ENCODE measurements at regions not wholly inside any gene's neighbourhood (a gene's known extent, or its start where the extent isn't known, plus 50 kb on each side); places are given as distances from the start of the nearest gene placed in this dataset.

GRCh38 chrX:75638332-75638731, 115.5 kb upstream of the ZDHHC15 start (continued):
- TF ChIP-seq EHMT2 (IDR thresholded peaks at IDR 0.05) (no peak), NRF1 (conservative IDR thresholded peaks at IDR 0.05 in 1 of 2, IDR thresholded peaks at IDR 0.05 in 1 of 2) (no peak)

- ChIA-PET CTCF (ENCODE audit: low intra/inter-chr PET ratio) (no interaction called here), POLR2A (no interaction called here)
- Histone ChIP-seq H3K9ac (ENCODE audit: insufficient read depth in 1 of 2, low read depth in 2 of 2, low read length in 2 of 2) (no peak overlapping the region), H4K20me1 (replicated peaks; ENCODE audit: control insufficient read depth, insufficient read depth, low read length) (no peaks in the 10 kb centered on the region), H3K9me3 (replicated peaks; ENCODE audit: control insufficient read depth, insufficient read depth, low read depth, low read length) (no peaks in the 10 kb centered on the region), H3K27ac (ENCODE audit: extremely low read depth, low read depth, low read length) (no peak overlapping the region), H2AFZ (ENCODE audit: low read depth, low read length) (no peak overlapping the region), H3K4me1 (replicated peaks in 1 of 2; ENCODE audit: control insufficient read depth in 2 of 2, insufficient read depth in 2 of 2, low read length in 2 of 2) (no peaks in the 10 kb centered on the region), H3K4me2 (ENCODE audit: insufficient read depth, low read length) (no peak overlapping the region), H3K9me1 (ENCODE audit: control insufficient read depth, insufficient read depth, low read length) (no peaks in the 10 kb centered on the region), H3K27me3 (ENCODE audit: control insufficient read depth in 2 of 2, insufficient read depth in 2 of 2, low read length in 2 of 2) (no peaks in the 10 kb centered on the region), H3K36me3 (ENCODE audit: control insufficient read depth, insufficient read depth, low read length) (no peaks in the 10 kb centered on the region), H3K4me3 (no peak overlapping the region), H3K79me2 (ENCODE audit: control insufficient read depth, insufficient read depth, low read length) (no peaks in the 10 kb centered on the region)
- WGBS (ENCODE audit: insufficient coverage, low coverage, missing lambda C conversion rate): 0% methylated on average over 1 of the region's 1 CpG
- in situ Hi-C loops (cut with MboI) (no loop called here), intact Hi-C loops (cut with micrococcal nuclease) (no loop called here)
- TF ChIP-seq PYGO2 (tag; IDR thresholded peaks at IDR 0.05) (no peak), ZNF212 (CRISPR knock-in tag; IDR thresholded peaks at IDR 0.05) (no peak), NCOA4 (IDR thresholded peaks at IDR 0.05; ENCODE audit: partially characterized antibody) (no peak), NCOA6 (IDR thresholded peaks at IDR 0.05) (no peak), ARID2 (IDR thresholded peaks at IDR 0.05) (no peak), MIER1 (IDR thresholded peaks at IDR 0.05; ENCODE audit: low read depth) (no peak), LEF1 (IDR thresholded peaks at IDR 0.05) (no peak), NR3C1 (CRISPR knock-in tag; IDR thresholded peaks at IDR 0.05) (no peak), RAD21 (CRISPR knock-in tag; conservative IDR thresholded peaks at IDR 0.05 in 1 of 2, IDR thresholded peaks at IDR 0.05 in 1 of 2) (no peak), RERE (CRISPR knock-in tag; IDR thresholded peaks at IDR 0.05; ENCODE audit: borderline replicate concordance) (no peak)
- BruUV-seq (replicated peaks): no TSS peak
- no peak for DNase-seq (ENCODE audit: extremely low read depth in 1 of 4, low spot score in 3 of 4)
- no peak for FAIRE-seq
- no peak for ATAC-seq
Observed at GRCh38 chrX:75625232-75625631, 102.4 kb upstream of the ZDHHC15 start.

Measured in K562 (cell line).